Stimulated activated CD8-positive, alpha-beta memory T cell treated with anti-CD3 and anti-CD28 coated beads, Interleukin-15, amount 100 ng/mL, for 48 hours (primary cell): ENCODE measurements at regions not wholly inside any gene's neighbourhood (a gene's known extent, or its start where the extent isn't known, plus 50 kb on each side); places are given as distances from the start of the nearest gene placed in this dataset.

Experiments used
- DNase-seq, 2 donors: peaks; one replicate each; pipeline ENCODE4 v3.0.0-alpha.2; 2020; ENCODE audit warnings: low read depth in 2 of 2

DNA sequence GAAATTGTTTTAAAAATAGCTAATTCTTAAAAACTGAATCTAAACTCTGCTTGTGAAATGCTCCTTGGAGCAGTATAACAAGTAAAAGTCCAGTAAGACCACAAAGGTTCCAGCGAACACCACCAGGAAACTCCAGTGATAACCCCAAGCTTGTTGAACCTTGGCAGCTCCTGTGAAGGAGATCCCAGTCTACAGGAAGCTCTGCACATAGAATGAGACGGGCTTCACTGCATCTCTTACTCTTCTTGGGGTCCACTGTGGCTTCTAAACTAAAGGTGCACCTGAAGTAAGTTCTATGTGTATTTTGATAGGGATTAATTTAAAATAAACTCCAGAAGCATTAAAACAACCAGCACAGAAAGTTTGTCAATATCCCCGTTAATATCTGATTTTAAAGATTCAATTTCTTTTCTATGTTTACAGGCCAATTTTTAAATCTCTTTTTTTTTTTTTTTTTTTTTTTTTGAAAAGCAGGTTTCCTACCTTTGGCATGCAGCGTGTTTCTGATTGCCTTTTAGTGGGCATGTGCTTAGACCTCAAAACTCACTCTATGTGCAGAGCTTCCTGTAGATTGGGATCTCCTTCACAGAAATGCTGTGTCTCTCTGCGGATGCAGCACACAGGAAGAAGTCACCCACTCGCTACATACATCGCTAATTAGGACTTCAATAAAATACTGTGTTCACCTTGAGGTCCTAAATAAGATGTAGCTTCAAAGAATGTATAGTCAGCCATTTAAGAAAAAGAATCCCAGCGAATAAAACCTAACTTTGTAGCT lies 508.5 kb downstream of the KLF12 start:
- DNase-seq: no peak

DNA sequence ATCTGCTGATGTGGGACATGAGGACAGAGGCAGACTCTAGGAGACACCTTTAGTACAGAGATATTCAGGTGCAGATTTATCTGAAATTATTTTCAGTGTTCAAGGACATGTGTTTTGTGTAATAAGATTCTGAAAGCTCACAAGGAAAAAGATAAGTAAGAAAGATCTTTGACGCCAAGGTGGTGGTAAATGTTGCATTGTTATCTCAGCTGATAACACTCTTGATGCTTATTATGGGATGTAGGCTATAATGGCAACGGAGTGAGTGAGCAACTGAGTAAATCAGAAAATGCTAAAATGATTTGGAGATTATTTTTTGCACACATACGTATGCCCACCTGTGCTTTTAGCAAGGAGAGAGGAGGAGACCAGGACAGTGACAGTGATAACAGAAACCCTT lies 510.9 kb downstream of the KLF12 start:
- no peak for DNase-seq

- DNase-seq: no peak
Observed at GRCh38 chr13:73622381-73622780, 511.8 kb downstream of the KLF12 start.

DNA sequence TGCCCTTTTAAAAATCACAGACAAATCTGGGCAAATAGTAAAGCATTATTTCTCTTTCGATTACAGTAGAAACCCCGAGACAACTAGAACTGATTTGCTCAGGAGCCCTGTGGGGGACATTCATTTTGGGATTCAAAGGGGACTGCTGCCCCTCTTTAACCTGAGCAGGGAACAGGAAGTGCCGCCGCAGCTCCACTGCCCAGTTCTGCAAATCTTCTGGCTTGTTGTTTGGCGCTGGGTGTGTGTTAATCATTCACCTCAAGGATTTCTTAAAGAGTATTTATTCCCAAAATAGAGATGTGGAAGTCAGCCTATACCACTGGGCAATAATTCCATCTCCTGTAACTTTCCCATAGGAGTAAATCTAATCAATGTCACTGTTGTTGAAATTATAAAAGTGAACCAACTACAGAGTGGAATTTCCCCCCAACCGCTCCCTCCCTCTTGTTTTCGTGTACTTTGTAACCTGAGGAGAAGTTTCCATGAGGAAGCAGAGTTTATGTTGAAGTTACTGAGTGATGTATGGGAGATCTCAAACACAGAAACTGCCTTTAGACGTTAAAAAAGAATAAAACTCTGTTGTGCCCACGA lies 515.8 kb downstream of the KLF12 start:
- DNase-seq: no peak

GRCh38 chr13:73616861-73617260 lies 517.3 kb downstream of the KLF12 start:
- no peak for DNase-seq

- DNase-seq: no peak
Observed at GRCh38 chr13:73610799-73611592, 523.2 kb downstream of the KLF12 start.

GRCh38 chr13:73608711-73609485 lies 525.3 kb downstream of the KLF12 start:
- DNase-seq: no peak

GRCh38 chr13:73608157-73608516 lies 526.1 kb downstream of the KLF12 start:
- DNase-seq: no peak

- no peak for DNase-seq
Observed at GRCh38 chr13:73607489-73608156, 526.6 kb downstream of the KLF12 start.

DNA sequence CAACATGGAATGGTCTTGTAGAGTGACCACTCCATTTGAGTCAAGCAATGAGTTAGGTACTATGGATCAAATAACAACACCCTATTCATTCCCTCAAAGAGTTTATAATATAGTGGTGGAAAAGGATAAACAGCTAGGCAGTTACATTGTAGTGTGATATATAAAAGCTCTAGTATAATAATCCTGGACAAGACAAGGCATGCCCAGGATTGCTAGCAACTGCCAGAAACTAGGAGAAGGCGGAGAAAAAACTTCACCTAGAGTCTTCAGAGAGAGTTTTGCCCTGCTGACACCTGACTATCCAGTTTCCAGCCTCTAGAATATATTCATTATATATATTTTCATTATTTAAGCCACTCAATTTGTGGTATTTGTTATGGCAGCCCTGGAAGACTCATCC lies 530.6 kb downstream of the KLF12 start:
- no peak for DNase-seq

GRCh38 chr13:73602295-73602694 lies 531.9 kb downstream of the KLF12 start:
- DNase-seq: no peak

DNA sequence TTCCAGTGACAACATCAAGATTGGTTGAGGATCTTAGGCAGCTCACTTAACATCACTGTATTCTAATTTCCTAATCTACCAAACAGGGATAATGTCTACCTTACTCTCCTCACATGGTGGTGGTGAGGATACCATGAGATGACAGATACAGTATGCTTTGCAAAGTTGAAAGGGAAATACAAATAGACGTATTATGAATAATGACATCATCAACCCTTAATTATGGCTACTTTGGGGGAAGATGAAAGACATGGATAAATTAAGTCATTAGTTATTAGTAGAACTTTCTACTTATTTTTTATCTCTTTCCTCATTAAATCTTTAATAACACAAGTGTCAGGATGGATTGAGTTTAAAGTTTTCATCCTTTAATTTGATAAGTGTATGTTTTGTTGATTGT lies 532.5 kb downstream of the KLF12 start:
- no peak for DNase-seq

GRCh38 chr13:73599232-73600128 lies 534.7 kb downstream of the KLF12 start:
- no peak for DNase-seq

DNA sequence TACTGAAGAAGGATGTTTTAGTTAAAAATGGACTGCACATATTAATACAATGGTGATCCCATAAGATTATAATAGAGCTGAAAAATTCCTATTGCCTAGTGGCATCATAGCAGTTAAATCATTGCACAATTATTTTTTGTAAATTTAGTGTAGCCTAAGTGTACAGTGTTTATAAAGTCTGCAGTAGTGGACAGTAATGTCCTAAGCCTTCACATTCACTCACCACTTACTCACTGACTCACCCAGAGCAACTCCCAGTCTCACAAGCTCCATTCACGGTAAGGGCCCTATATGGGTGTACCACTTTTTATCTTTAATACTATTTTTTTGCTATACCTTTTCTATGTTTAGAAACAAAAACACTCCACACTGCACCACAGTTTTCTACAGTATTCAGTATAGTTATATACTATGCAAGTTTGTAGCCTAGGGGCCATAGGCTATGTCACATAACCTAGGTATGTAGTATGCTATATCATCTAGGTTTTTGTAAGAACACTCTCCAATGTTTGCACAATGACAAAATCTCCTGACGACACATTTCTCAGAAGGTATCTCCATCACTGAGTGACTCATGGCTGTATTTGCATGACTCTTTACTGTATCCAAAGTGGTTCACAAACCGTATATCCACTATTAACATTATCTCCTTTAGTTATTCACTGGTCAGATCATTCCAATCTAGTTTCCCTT lies 536.0 kb downstream of the KLF12 start:
- DNase-seq: no peak

- no peak for DNase-seq
Observed at GRCh38 chr13:73596382-73596781, 537.6 kb downstream of the KLF5 start.

DNA sequence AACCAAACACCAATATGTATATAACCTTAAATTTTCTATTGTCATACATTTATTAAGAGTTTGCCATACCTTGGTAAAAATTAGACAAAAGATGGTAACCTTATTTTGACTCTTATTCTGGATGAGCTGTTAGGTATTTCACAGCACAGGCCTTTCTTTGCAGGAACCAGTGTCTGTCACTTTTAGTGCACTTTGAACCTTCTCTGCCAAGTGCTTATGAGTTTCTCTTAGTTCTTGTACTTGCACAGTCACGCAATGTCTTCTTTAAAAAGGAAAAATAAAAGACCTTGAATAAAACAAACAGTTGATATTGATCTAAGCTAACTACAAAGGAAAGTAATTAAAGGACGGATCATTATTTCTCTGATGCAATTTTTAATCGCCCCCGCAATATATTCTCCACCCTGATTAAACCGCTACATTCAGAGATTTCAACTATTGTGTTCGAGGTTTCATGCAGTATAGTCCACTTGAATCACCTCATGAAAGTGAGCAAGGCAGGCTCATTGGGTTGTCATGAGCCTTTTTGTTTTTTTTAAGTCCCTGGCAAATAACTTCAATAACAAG lies 534.5 kb downstream of the KLF5 start:
- no peak for DNase-seq

- DNase-seq: no peak
Observed at GRCh38 chr13:73591861-73592260, 533.1 kb downstream of the KLF5 start.

DNA sequence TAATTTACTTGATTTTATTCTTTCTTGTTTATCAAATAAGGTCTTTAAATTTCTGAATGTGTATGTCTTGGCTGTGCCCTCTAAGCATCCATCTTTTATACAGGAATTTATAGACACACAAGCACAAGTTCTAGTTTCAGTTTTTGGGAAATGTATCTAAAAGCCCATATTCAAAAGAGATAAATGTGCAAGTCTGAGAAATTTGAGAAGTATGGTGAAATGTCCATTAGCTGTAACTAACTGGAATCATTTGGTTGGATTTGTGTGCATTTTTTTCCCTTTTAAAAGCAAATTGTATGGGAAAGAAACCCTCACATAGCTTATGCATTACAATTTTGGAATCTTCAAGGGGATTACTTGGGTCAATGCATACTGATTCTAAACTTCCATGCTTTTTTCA lies 532.0 kb downstream of the KLF5 start:
- DNase-seq: no peak

DNA sequence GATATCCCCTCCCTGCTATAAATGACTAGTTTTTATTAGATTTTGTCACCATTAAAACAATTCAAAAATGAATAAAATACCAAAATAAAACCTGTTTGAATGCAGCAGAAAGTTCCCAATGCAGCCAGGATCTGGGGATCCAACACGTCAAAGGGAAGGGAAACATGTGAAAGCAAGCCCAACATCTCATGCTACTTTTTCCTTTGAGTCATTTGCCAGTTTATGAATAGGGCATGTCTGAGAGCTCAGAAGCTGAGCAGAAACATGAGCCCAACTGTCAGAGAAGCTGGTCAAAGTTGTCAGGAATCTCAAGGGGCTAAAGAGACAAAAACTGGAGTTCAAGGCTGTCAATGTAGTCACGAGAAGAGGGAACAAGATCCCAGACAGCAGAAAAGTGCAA lies 526.4 kb downstream of the KLF5 start:
- DNase-seq: no peak

- no peak for DNase-seq
Observed at GRCh38 chr13:73583331-73583730, 524.5 kb downstream of the KLF5 start.
